GM23338 (cell line): ENCODE measurements at regions not wholly inside any gene's neighbourhood (a gene's known extent, or its start where the extent isn't known, plus 50 kb on each side); places are given as distances from the start of the nearest gene placed in this dataset.

ENCODE experiments used
- ATAC-seq: fragments of 200-7000 bp; cut with Tn5 transposase; 3 replicates; pipeline ENCODE4 v1.9.1; 2020
- DNase-seq: peaks from one replicate; pipeline ENCODE4 v3.0.0-alpha.2; 2015; ENCODE audit warnings: low spot score
- H2AFZ ChIP-seq: fragments of 200-600 bp; sonication (generic); 2 replicates; pipeline ENCODE4 v1.8.0; 2016; ENCODE audit warnings: antibody characterized with exemption, mild to moderate bottlenecking, moderate library complexity
- H3F3A ChIP-seq: fragments of 200-600 bp; sonication (generic); replicated peaks from 2 replicates; pipeline ENCODE4 v1.8.0; 2017; ENCODE audit warnings: antibody characterized with exemption, mixed run types, low read depth
- H3K27ac ChIP-seq: fragments of 200-600 bp; sonication (generic); 2 replicates; pipeline ENCODE4 v1.6.1; 2016; ENCODE audit warnings: low read depth
- H3K27me3 ChIP-seq: fragments of 200-600 bp; sonication (generic); 2 replicates; pipeline ENCODE4 v1.8.0; 2016; ENCODE audit warnings: mild to moderate bottlenecking, mixed run types, moderate library complexity; ENCODE audit not compliant: insufficient read depth
- H3K36me3 ChIP-seq: fragments of 200-600 bp; sonication (generic); 2 replicates; pipeline ENCODE4 v1.8.0; 2016; ENCODE audit warnings: mild to moderate bottlenecking; ENCODE audit not compliant: insufficient read depth
- H3K4me1 ChIP-seq: fragments of 200-600 bp; sonication (generic); 2 replicates; pipeline ENCODE4 v1.8.0; 2016; ENCODE audit warnings: mild to moderate bottlenecking, moderate library complexity; ENCODE audit not compliant: insufficient read depth
- H3K4me2 ChIP-seq: fragments of 200-600 bp; sonication (generic); 2 replicates; pipeline ENCODE4 v1.7.1; 2017; ENCODE audit warnings: mixed run types
- H3K4me3 ChIP-seq: fragments of 200-600 bp; sonication (generic); 2 replicates; pipeline ENCODE4 v1.6.1; 2016; ENCODE audit warnings: mixed run types
- H3K79me2 ChIP-seq: fragments of 200-600 bp; sonication (generic); replicated peaks from 2 replicates; pipeline ENCODE4 v1.8.0; 2017; ENCODE audit warnings: mild to moderate bottlenecking; ENCODE audit not compliant: insufficient read depth
- H3K9me2 ChIP-seq: fragments of 200-600 bp; sonication (generic); 2 replicates; pipeline ENCODE4 v1.8.0; 2017; ENCODE audit not compliant: insufficient read depth
- H4K20me1 ChIP-seq: fragments of 200-600 bp; sonication (generic); replicated peaks from 2 replicates; pipeline ENCODE4 v1.8.0; 2017; ENCODE audit warnings: mild to moderate bottlenecking; ENCODE audit not compliant: insufficient read depth
- H3K27ac Mint-ChIP-seq: 2 replicates; pipeline ENCODE4 v1.8.0; 2020; ENCODE audit warnings: inconsistent platforms, mild to moderate bottlenecking, moderate library complexity, mixed read lengths
- H3K27me3 Mint-ChIP-seq: 3 replicates; pipeline ENCODE4 v1.8.0; 2022; ENCODE audit warnings: low read depth, mild to moderate bottlenecking, moderate library complexity, mixed read lengths, inconsistent platforms; ENCODE audit not compliant: insufficient read depth, poor library complexity
- H3K36me3 Mint-ChIP-seq: 3 replicates; pipeline ENCODE4 v1.8.0; 2021; ENCODE audit warnings: low read depth, mild to moderate bottlenecking, inconsistent platforms, moderate library complexity, mixed read lengths
- H3K4me1 Mint-ChIP-seq: 3 replicates; pipeline ENCODE4 v1.8.0; 2020; ENCODE audit warnings: mild to moderate bottlenecking, inconsistent platforms, mixed read lengths
- H3K4me3 Mint-ChIP-seq: 3 replicates; pipeline ENCODE4 v1.8.0; 2021; ENCODE audit warnings: moderate library complexity, mild to moderate bottlenecking, inconsistent platforms, mixed read lengths
- H3K9me3 Mint-ChIP-seq: 3 replicates; pipeline ENCODE4 v1.8.0; 2020; ENCODE audit warnings: moderate library complexity, mild to moderate bottlenecking, inconsistent platforms, mixed read lengths
- CREB1 ChIP-seq: fragments of 250-450 bp; sonication (Bioruptor Pico); IDR thresholded peaks from 2 replicates; pipeline ENCODE4 v1.5.0; 2020; ENCODE audit warnings: low read depth, mild to moderate bottlenecking, moderate library complexity
- EZH2 ChIP-seq: fragments of 200-600 bp; sonication (generic); IDR thresholded peaks from one replicate; pipeline ENCODE4 v1.8.0; 2017; ENCODE audit warnings: antibody characterized with exemption, mild to moderate bottlenecking, low read depth; ENCODE audit not compliant: unreplicated experiment
- EZH2phosphoT487 ChIP-seq: fragments of 200-600 bp; sonication (generic); IDR thresholded peaks from one replicate; pipeline ENCODE4 v1.8.1; 2018; ENCODE audit warnings: antibody characterized with exemption; ENCODE audit not compliant: unreplicated experiment
- JUNB ChIP-seq: IDR thresholded peaks from one replicate; pipeline ENCODE4 v1.6.1; 2016; ENCODE audit warnings: antibody characterized with exemption; ENCODE audit not compliant: unreplicated experiment
- POLR2AphosphoS5 ChIP-seq: IDR thresholded peaks from 2 replicates; pipeline ENCODE4 v1.6.1; 2016; ENCODE audit warnings: antibody characterized with exemption, low read depth
- STAT1 ChIP-seq: IDR thresholded peaks from one replicate; pipeline ENCODE4 v1.6.1; 2016; ENCODE audit warnings: antibody characterized with exemption; ENCODE audit not compliant: unreplicated experiment
- ZNF331 ChIP-seq: fragments of 250-450 bp; sonication (Bioruptor Pico); IDR thresholded peaks from 2 replicates; pipeline ENCODE4 v1.5.0; 2020; ENCODE audit warnings: low read depth, mild to moderate bottlenecking, moderate library complexity
- TF ChIP-seq, protein P1 (sequence below): fragments of 250-450 bp; sonication (Bioruptor Pico); IDR thresholded peaks from 2 replicates; pipeline ENCODE4 v1.5.0; 2020; ENCODE audit warnings: mild to moderate bottlenecking, moderate library complexity
- TF ChIP-seq, protein P2 (sequence below): IDR thresholded peaks from one replicate; pipeline ENCODE4 v1.6.1; 2018; ENCODE audit warnings: antibody characterized with exemption; ENCODE audit not compliant: unreplicated experiment
- TF ChIP-seq, protein P3 (sequence below): IDR thresholded peaks from 2 replicates; pipeline ENCODE4 v1.6.1; 2016; ENCODE audit warnings: antibody characterized with exemption

DNA sequence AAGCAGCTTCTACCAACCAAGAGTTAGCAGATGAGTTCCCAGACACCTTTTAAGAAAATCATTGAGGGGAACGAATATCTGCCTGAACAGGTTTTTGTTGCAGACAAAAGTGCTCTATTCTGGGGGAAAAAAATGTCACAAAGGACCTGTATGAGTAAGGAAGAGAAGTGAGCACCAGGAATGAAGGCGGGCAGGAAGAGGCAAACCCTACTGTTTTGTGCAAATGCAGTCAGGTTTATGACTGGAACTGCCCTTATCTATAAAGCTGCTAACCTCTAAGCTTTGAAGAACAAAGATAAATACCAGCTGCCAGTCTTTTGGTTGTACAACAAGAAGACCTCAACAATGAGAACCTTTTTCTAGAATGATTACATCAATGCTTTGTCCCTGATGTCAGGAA is 292.4 kb upstream of the SP4 start (continued):
- TF ChIP-seq, protein P1, sequence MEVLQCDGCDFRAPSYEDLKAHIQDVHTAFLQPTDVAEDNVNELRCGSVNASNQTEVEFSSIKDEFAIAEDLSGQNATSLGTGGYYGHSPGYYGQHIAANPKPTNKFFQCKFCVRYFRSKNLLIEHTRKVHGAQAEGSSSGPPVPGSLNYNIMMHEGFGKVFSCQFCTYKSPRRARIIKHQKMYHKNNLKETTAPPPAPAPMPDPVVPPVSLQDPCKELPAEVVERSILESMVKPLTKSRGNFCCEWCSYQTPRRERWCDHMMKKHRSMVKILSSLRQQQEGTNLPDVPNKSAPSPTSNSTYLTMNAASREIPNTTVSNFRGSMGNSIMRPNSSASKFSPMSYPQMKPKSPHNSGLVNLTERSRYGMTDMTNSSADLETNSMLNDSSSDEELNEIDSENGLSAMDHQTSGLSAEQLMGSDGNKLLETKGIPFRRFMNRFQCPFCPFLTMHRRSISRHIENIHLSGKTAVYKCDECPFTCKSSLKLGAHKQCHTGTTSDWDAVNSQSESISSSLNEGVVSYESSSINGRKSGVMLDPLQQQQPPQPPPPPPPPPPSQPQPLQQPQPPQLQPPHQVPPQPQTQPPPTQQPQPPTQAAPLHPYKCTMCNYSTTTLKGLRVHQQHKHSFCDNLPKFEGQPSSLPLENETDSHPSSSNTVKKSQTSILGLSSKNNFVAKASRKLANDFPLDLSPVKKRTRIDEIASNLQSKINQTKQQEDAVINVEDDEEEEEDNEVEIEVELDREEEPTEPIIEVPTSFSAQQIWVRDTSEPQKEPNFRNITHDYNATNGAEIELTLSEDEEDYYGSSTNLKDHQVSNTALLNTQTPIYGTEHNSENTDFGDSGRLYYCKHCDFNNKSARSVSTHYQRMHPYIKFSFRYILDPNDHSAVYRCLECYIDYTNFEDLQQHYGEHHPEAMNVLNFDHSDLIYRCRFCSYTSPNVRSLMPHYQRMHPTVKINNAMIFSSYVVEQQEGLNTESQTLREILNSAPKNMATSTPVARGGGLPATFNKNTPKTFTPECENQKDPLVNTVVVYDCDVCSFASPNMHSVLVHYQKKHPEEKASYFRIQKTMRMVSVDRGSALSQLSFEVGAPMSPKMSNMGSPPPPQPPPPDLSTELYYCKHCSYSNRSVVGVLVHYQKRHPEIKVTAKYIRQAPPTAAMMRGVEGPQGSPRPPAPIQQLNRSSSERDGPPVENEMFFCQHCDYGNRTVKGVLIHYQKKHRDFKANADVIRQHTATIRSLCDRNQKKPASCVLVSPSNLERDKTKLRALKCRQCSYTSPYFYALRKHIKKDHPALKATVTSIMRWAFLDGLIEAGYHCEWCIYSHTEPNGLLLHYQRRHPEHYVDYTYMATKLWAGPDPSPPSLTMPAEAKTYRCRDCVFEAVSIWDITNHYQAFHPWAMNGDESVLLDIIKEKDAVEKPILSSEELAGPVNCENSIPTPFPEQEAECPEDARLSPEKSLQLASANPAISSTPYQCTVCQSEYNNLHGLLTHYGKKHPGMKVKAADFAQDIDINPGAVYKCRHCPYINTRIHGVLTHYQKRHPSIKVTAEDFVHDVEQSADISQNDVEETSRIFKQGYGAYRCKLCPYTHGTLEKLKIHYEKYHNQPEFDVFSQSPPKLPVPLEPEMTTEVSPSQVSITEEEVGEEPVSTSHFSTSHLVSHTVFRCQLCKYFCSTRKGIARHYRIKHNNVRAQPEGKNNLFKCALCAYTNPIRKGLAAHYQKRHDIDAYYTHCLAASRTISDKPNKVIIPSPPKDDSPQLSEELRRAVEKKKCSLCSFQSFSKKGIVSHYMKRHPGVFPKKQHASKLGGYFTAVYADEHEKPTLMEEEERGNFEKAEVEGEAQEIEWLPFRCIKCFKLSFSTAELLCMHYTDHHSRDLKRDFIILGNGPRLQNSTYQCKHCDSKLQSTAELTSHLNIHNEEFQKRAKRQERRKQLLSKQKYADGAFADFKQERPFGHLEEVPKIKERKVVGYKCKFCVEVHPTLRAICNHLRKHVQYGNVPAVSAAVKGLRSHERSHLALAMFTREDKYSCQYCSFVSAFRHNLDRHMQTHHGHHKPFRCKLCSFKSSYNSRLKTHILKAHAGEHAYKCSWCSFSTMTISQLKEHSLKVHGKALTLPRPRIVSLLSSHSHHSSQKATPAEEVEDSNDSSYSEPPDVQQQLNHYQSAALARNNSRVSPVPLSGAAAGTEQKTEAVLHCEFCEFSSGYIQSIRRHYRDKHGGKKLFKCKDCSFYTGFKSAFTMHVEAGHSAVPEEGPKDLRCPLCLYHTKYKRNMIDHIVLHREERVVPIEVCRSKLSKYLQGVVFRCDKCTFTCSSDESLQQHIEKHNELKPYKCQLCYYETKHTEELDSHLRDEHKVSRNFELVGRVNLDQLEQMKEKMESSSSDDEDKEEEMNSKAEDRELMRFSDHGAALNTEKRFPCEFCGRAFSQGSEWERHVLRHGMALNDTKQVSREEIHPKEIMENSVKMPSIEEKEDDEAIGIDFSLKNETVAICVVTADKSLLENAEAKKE (CRISPR knock-in tag) = no peak
- TF ChIP-seq EZH2 = no peak
- no peak for TF ChIP-seq JUNB
- TF ChIP-seq, protein P2, sequence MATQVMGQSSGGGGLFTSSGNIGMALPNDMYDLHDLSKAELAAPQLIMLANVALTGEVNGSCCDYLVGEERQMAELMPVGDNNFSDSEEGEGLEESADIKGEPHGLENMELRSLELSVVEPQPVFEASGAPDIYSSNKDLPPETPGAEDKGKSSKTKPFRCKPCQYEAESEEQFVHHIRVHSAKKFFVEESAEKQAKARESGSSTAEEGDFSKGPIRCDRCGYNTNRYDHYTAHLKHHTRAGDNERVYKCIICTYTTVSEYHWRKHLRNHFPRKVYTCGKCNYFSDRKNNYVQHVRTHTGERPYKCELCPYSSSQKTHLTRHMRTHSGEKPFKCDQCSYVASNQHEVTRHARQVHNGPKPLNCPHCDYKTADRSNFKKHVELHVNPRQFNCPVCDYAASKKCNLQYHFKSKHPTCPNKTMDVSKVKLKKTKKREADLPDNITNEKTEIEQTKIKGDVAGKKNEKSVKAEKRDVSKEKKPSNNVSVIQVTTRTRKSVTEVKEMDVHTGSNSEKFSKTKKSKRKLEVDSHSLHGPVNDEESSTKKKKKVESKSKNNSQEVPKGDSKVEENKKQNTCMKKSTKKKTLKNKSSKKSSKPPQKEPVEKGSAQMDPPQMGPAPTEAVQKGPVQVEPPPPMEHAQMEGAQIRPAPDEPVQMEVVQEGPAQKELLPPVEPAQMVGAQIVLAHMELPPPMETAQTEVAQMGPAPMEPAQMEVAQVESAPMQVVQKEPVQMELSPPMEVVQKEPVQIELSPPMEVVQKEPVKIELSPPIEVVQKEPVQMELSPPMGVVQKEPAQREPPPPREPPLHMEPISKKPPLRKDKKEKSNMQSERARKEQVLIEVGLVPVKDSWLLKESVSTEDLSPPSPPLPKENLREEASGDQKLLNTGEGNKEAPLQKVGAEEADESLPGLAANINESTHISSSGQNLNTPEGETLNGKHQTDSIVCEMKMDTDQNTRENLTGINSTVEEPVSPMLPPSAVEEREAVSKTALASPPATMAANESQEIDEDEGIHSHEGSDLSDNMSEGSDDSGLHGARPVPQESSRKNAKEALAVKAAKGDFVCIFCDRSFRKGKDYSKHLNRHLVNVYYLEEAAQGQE = no peak
- no peak for TF ChIP-seq ZNF331 (CRISPR knock-in tag)
- TF ChIP-seq EZH2phosphoT487 = no peak

DNA sequence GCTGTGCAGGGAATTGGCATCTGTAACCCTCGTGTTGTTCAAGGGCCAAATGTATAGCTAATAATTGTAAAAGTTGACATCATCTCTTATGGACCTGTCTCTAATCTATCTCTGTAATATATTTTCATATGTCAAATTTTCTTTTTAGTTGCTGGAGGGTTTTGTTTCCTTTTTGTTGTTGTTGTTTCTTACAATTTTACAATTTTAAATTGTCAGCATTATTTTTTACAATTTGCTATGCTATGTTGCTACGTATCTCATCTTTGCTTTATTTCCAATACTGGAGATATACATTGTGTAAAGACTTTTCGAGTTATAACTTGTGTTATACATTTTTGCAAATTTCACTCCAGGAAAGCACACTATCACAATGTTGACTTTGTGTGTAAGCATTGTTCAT is 290.2 kb upstream of the SP4 start:
- H3K4me3 Mint-ChIP-seq = no peak overlapping the region
- no peak for TF ChIP-seq CREB1 (CRISPR knock-in tag)
- TF ChIP-seq ZNF331 (CRISPR knock-in tag) = no peak
- TF ChIP-seq JUNB = no peak
- TF ChIP-seq, protein P3, sequence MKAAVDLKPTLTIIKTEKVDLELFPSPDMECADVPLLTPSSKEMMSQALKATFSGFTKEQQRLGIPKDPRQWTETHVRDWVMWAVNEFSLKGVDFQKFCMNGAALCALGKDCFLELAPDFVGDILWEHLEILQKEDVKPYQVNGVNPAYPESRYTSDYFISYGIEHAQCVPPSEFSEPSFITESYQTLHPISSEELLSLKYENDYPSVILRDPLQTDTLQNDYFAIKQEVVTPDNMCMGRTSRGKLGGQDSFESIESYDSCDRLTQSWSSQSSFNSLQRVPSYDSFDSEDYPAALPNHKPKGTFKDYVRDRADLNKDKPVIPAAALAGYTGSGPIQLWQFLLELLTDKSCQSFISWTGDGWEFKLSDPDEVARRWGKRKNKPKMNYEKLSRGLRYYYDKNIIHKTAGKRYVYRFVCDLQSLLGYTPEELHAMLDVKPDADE = no peak
- TF ChIP-seq, protein P2 = no peak
- TF ChIP-seq STAT1 = no peak
- no peak for TF ChIP-seq POLR2AphosphoS5
- no peak for TF ChIP-seq EZH2phosphoT487

More for the DNA sequence above, 290.2 kb upstream of the SP4 start:
- no peak overlapping the region for H3K27ac ChIP-seq
- H3K36me3 ChIP-seq = no peaks in the 10 kb centered on the region
- Mint-ChIP-seq H3K27me3 (peaks cover 2% of the 10 kb centered on the region), H3K4me1 (no peaks in the 10 kb centered on the region), H3K9me3 (no peaks in the 10 kb centered on the region), H3K27ac (no peak overlapping the region), H3K36me3 (no peaks in the 10 kb centered on the region)
- H3K9me2 ChIP-seq = no peaks in the 10 kb centered on the region
- DNase-seq = no peak
- H3K79me2 ChIP-seq = no peaks in the 10 kb centered on the region
- no peak for ATAC-seq
- no peak overlapping the region for H2AFZ ChIP-seq
- H3K4me2 ChIP-seq = no peak overlapping the region
- H3K4me3 ChIP-seq = no peak overlapping the region
- no peaks in the 10 kb centered on the region for H4K20me1 ChIP-seq
- no peaks in the 10 kb centered on the region for H3F3A ChIP-seq
- H3K27me3 ChIP-seq = no peaks in the 10 kb centered on the region
- no peaks in the 10 kb centered on the region for H3K4me1 ChIP-seq
